ENCODE measurements at regions not wholly inside any gene's neighbourhood (a gene's known extent, or its start where the extent isn't known, plus 50 kb on each side); places are given as distances from the start of the nearest gene placed in this dataset.

- no peak for DNase-seq (ENCODE audit: low read depth in 2 of 2)
These were observed 145.3 kb downstream of the SP3 start for GRCh38 chr2:173819852-173820251.

- no peak for DNase-seq (ENCODE audit: low read depth in 2 of 2)
These were observed 143.7 kb downstream of the SP3 start for GRCh38 chr2:173821451-173821850.

GRCh38 chr2:173822889-173823542 lies 142.2 kb downstream of the SP3 start:
- no peak for DNase-seq (ENCODE audit: low read depth in 2 of 2)

- DNase-seq (ENCODE audit: low read depth in 2 of 2): no peak
These were observed 141.6 kb downstream of the SP3 start for GRCh38 chr2:173823543-173823939.

- DNase-seq (ENCODE audit: low read depth in 2 of 2): no peak
These were observed 136.7 kb downstream of the SP3 start for GRCh38 chr2:173828189-173829142.

GRCh38 chr2:173829727-173830126 lies 135.4 kb downstream of the SP3 start:
- DNase-seq (ENCODE audit: low read depth in 2 of 2): no peak

GRCh38 chr2:173830170-173830569 lies 135.0 kb downstream of the SP3 start:
- no peak for DNase-seq (ENCODE audit: low read depth in 2 of 2)

- no peak for DNase-seq (ENCODE audit: low read depth in 2 of 2)
These were observed 133.6 kb downstream of the SP3 start for GRCh38 chr2:173831312-173832229.

- no peak for DNase-seq (ENCODE audit: low read depth in 2 of 2)
These were observed 131.0 kb downstream of the SP3 start for GRCh38 chr2:173834141-173834540.

GRCh38 chr2:173835726-173836125 lies 129.4 kb downstream of the SP3 start:
- no peak for DNase-seq (ENCODE audit: low read depth in 2 of 2)

- DNase-seq (ENCODE audit: low read depth in 2 of 2): no peak
These were observed 124.1 kb downstream of the SP3 start for GRCh38 chr2:173841110-173841509.

- no peak for DNase-seq (ENCODE audit: low read depth in 2 of 2)
These were observed 121.6 kb downstream of the SP3 start for GRCh38 chr2:173843526-173843925.

GRCh38 chr2:173851141-173851641 lies 114.0 kb downstream of the SP3 start:
- no peak for DNase-seq (ENCODE audit: low read depth in 2 of 2)

- DNase-seq (ENCODE audit: low read depth in 2 of 2): no peak
These were observed 111.0 kb downstream of the SP3 start for GRCh38 chr2:173854141-173854540.

GRCh38 chr2:173854840-173855239 lies 110.3 kb downstream of the SP3 start:
- no peak for DNase-seq (ENCODE audit: low read depth in 2 of 2)

GRCh38 chr2:173855661-173856060 lies 109.5 kb downstream of the SP3 start:
- no peak for DNase-seq (ENCODE audit: low read depth in 2 of 2)

Data from activated CD4-positive, alpha-beta T cell treated with anti-CD3 and anti-CD28 coated beads for 24 hours (primary cell).